GM21576 (cell line): ENCODE measurements at regions not wholly inside any gene's neighbourhood (a gene's known extent, or its start where the extent isn't known, plus 50 kb on each side); places are given as distances from the start of the nearest gene placed in this dataset.

ENCODE experiments used
- ATAC-seq: cut with Tn5 transposase; IDR thresholded peaks from one replicate; pipeline ENCODE4 v1.9.1; 2021; ENCODE audit warnings: mild to moderate bottlenecking, moderate library complexity; ENCODE audit not compliant: unreplicated experiment

DNA sequence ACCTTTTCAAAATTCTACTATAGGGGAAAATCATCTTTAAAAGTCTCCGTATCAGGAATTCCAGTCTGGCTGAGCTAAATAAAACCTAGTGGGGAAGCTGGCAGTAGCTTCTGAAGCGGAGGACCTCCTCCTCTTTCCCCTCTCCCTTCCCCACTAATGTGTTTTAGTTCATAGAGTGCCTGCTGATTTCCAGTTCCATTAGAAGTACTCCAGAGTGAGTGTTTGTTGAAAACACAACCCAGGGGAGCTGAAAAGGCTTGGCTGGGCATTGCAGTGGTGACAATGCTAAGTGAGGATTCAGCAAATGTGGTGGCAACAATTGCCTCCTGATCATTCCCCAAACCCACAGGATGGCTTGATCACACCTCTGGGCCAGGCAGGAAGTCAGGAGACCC, 144.2 kb upstream of the FRMD6 start:
- no peak for ATAC-seq

GRCh38 chr14:51507906-51508511, 143.7 kb upstream of the FRMD6 start:
- ATAC-seq = no peak

DNA sequence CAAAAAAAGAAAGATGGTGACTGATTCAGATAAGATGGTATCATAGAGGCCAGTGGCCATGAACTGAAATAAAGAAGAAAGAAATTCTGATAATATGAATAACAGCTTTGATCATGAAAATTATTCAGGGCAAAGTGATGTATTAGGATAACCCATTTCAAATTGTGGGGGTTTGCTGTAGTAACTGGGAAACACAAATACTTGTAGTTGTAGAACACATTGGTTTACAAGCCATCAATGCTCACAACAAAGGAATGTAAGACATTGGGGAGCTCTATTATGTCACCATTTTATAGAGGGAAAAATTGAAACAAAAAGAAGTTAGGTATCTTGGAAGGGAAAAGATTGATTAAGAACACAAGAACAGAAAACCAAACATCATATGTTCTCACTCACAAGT, 140.4 kb upstream of the FRMD6 start:
- no peak for ATAC-seq

DNA sequence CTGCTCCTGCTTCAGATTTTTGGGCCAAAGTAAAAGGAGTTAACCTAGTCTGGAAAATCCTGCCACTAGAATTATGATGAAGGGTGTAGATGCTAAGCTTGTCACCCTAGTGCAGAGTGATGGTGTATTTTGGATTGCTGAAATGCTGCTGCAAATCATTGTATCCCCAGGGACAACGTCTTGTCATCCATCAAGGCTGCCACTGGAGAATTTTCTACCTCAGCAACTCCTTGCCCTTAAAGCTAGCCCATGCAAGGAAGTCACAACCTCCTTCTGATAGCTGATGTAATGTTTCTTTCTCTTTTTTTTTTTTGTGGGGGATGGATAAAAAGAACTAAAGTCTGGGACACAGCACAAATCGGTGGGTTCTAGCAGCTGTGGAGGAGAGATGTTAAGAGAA, 139.4 kb upstream of the FRMD6 start:
- ATAC-seq = no peak

- ATAC-seq = no peak
These were observed 138.4 kb upstream of the FRMD6 start for GRCh38 chr14:51513281-51513680.

GRCh38 chr14:51513933-51514332, 137.8 kb upstream of the FRMD6 start:
- no peak for ATAC-seq

DNA sequence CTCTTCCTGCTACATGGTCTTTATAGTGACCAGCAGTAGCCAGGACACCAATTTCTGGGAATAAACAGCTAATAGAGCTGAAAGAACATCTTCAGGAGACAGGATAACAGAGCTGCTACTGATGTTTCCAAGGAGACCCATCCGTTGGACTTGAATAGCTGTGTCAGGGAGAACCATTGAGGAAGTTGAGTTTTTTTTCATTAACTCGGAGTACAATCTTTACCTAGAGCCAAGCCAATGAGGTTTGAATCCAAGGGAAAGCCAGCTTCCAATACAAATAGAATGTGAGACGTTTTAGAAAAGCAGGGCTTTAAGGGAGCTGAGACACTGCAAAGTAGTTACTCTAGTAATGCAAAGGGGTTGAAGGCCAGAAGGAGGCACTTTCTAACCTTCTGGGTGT, 136.1 kb upstream of the FRMD6 start:
- ATAC-seq = no peak

GRCh38 chr14:51516706-51517395, 134.9 kb upstream of the FRMD6 start:
- ATAC-seq = no peak

DNA sequence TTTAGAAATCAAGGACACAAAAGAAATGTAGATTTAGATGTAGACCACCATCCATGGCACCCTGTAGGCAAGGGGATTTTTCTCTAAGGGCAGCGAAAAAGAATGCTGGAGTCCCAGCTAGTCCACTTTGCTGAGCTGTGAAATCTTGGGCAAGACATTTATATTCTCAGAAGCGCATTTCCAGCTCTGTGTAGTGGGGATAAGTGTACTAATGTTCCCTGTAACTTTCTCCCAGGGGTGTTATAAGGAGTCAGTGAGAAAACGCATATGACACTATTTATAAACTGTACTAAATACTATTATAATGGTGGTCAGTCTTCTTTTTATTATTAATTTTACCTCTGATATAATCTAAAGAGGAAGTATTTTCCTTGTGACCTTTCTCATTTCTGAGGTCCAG, 133.4 kb upstream of the FRMD6 start:
- no peak for ATAC-seq

- ATAC-seq = no peak
These were observed 133.0 kb upstream of the FRMD6 start for GRCh38 chr14:51518711-51519110.

DNA sequence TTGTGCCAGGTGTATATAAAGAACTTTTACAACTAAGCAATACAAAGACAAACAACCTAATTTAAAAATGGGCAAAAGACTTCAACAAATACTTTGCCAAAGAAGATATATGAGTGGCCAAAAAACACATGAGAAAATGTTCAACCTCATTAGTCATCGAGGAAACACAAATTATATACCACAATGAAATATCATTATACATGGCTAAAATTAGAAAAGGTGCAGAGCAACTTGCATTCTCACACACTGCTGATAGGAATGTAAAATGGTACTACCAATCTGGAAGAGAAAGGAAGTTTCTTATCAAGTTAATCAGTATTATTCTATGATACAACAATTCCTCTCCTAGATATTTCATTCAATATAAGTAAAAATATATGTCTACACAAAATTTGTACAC, 131.6 kb upstream of the FRMD6 start:
- ATAC-seq = no peak

DNA sequence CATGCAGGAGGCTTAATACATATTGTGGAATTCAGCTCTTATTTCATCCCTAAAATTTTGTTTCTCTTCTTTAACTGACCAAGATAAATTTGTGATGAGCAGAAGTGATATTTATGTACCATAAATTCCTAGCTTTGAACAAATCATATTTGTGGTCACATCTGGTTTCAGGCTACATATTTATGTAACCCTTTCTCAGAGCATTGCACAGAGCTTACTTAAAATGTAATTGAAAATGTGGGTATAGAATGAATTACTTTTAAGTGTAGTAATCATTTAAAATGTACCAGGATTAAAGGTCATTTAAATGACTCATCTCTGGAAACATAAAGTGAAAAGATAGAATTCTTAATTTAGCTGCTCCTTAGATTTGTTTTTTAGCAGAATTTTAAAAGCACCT, 129.9 kb upstream of the FRMD6 start:
- ATAC-seq = no peak

DNA sequence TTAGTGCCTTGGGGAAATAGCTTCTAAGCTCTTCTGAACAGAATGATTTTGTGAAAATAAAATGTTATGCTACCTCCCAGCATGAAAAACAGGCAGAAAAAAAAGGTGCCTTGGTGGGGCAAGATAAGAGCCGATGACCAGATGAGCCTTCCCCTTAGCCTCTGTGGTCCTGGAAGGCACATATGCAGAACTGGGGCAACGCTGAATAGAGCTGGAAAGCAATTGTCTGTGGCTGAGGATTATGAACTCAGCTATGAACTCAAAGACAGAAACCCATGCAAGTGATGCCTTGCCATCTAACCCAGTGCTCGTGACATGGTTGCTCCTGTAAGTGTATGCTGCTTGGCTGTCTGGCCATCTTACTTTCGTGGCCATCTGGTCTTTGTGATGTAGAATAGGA, 128.5 kb upstream of the FRMD6 start:
- no peak for ATAC-seq

DNA sequence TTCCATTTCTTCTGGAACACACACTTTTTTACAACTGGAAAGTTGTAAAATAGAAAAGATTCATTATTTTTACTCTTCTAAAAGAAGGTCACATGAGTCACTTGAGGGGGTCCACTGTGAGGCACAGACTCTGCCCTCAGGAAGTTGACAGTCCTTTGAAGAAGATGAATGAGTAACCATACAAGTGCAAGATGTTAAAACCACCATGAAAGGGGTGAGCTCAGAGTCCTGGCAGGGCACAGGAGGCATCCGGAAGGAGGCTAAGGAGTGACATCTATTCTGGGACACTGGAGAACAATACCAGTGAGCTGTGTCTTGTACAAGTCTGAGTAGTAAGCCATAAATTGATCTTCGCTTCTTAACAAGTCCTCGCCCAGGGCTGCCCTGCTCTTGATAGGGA, 126.0 kb upstream of the FRMD6 start:
- no peak for ATAC-seq

DNA sequence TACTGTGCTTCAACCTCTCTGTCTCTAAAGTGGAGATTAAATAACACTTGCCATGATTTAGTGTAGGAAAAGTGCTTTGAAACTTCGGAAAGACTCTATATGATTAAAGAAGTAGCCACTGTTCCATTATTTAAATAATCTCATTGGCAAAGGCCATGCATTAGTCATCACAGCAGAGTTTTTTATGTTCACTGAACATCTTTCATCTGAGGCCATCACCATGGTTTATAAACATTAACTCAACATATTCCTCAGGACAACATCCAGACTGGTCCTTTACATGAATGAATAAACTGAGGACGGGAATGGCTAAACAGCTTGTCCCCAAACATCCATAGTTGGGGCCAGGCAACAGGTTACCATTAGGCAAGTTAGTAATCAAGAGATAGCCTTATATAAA, 124.6 kb upstream of the FRMD6 start:
- ATAC-seq = no peak

DNA sequence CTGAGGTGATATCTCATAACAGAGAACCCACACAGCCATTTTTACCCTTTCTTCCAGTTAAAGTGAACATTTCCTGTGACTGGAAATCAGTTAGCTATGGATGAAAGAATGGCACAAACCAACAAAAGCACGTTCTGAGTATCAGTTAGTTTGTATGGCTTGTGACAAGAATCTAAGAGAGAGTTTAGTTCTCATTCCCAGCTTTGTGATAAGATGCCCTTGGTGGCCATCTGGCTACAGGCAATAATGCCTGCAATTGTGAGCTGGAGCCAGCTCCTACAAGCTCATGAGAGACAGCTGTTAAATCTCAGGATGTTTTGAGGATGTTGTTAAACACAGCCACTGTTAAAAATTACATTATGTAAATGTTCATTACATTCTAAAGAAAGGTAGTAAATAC, 122.0 kb upstream of the FRMD6 start:
- ATAC-seq = no peak

- ATAC-seq = no peak
These were observed 118.5 kb upstream of the FRMD6 start for GRCh38 chr14:51533160-51533559.

DNA sequence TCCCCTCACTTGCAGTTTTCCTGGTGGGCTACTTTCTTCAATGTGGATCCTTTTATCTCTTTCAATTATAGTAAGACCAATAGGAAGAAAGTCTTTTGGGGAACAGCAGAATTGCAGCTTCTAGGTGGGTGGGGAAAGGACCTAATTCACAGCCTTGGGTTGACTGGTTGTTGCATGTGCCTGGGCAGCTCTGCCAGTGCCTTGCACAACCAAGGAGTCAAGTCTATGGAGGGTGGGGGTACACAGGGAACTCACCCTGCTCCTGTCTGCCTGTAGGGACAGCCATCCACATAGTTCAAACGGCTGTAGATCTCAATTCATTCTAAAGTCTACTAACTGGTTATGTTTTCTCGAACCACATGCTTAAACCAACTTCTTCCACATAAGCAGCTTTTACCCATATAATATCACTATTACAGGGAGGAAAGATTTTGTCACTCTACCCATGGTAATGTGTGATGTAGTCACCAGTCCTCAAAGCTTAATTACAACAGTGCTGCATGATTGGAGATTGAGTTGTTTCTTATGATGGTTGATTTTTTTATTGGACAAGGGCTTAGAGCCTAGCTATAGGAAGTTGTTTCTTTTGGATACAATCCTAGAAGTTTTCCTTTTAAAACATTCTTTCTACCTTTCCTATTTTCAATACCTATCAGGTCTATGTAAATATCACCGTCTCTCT, 117.7 kb upstream of the FRMD6 start:
- ATAC-seq = no peak

GRCh38 chr14:51534610-51535011, 117.1 kb upstream of the FRMD6 start:
- no peak for ATAC-seq

- no peak for ATAC-seq
These were observed 116.2 kb upstream of the FRMD6 start for GRCh38 chr14:51535443-51536044.

GRCh38 chr14:51538973-51539372, 112.7 kb upstream of the FRMD6 start:
- ATAC-seq = no peak

DNA sequence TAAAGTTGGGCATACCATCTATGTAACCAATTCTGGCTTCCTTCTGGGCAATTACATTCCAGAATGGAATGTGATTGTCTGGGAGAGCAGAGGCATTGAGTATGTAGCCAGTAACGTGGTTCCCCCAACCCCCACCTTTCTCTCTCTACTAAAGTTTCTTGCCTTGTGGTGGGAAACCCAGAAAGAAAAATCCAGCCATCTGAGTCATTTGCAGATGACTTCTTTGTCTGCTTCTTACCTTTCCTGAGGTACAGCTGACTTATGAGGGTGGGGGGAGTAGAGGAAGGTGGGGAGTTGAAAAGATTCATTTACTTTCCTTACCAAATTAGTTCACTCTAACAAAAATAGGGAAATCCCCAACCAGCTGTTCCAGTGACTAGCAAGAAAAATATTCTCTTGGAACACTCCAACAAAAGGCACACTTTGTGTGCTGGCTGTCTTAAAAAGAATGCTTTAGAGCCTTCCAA, 112.1 kb upstream of the FRMD6 start:
- ATAC-seq = no peak
